ENCODE measurements at regions not wholly inside any gene's neighbourhood (a gene's known extent, or its start where the extent isn't known, plus 50 kb on each side); places are given as distances from the start of the nearest gene placed in this dataset.

DNA sequence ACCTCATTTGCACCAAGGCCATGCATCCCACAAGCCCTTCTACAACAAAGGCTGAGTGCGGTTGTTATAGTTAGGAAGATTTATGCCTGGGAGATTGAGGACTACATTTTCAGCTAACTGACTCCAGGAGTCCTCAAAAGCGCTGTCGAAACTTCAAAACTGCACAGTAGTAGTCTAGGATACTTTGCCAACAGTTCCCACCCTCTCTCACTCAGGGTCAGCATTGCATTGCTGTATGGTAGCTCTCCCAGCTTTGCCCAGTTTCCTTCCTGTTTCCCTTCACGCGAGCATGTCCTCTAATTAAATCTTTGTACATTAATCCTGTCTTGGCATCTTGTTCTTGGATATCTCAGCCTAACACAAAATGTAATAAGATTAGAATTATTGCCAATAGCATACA lies 420.6 kb upstream of the UBE2E3 start:
- TF ChIP-seq POLR2A (IDR thresholded peaks at IDR 0.05) = no peak
- TF ChIP-seq, protein P1, sequence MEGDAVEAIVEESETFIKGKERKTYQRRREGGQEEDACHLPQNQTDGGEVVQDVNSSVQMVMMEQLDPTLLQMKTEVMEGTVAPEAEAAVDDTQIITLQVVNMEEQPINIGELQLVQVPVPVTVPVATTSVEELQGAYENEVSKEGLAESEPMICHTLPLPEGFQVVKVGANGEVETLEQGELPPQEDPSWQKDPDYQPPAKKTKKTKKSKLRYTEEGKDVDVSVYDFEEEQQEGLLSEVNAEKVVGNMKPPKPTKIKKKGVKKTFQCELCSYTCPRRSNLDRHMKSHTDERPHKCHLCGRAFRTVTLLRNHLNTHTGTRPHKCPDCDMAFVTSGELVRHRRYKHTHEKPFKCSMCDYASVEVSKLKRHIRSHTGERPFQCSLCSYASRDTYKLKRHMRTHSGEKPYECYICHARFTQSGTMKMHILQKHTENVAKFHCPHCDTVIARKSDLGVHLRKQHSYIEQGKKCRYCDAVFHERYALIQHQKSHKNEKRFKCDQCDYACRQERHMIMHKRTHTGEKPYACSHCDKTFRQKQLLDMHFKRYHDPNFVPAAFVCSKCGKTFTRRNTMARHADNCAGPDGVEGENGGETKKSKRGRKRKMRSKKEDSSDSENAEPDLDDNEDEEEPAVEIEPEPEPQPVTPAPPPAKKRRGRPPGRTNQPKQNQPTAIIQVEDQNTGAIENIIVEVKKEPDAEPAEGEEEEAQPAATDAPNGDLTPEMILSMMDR (IDR thresholded peaks at IDR 0.05) = no peak
- Histone ChIP-seq H3K27ac (no peak overlapping the region), H3K4me3 (no peak overlapping the region), H3K36me3 (no peaks in the 10 kb centered on the region), H3K9me3 (no peaks in the 10 kb centered on the region), H3K4me1 (no peaks in the 10 kb centered on the region), H3K27me3 (no peaks in the 10 kb centered on the region)
- no peak for DNase-seq
- intact Hi-C loops (cut with DNase I; ENCODE audit: low total_unique reads) = no loop called here

DNA sequence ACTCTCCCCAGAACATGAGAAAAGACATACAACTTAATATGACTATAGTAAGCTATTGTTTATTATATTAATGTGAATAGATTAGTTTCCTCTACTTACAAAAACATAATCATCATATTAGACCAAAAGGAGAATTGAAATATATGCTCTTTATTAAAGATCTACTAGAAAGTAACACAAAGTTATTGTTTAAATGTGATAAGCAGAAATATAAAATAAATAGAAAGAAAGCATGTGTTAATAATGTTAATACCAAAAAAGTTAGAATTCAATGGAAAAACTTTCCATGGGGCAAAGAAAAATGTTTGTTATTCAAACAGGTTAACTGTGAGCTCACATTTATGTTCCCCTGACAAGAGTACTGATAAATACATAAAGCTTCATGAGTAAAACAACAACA lies 421.4 kb upstream of the UBE2E3 start:
- Histone ChIP-seq H3K27ac (no peak overlapping the region), H3K4me1 (no peaks in the 10 kb centered on the region), H3K4me3 (no peak overlapping the region), H3K27me3 (no peaks in the 10 kb centered on the region), H3K36me3 (no peaks in the 10 kb centered on the region), H3K9me3 (no peaks in the 10 kb centered on the region)
- TF ChIP-seq, protein P1 (IDR thresholded peaks at IDR 0.05) = no peak
- no peak for TF ChIP-seq POLR2A (IDR thresholded peaks at IDR 0.05)
- DNase-seq = no peak
- intact Hi-C loops (cut with DNase I; ENCODE audit: low total_unique reads) = no loop called here

DNA sequence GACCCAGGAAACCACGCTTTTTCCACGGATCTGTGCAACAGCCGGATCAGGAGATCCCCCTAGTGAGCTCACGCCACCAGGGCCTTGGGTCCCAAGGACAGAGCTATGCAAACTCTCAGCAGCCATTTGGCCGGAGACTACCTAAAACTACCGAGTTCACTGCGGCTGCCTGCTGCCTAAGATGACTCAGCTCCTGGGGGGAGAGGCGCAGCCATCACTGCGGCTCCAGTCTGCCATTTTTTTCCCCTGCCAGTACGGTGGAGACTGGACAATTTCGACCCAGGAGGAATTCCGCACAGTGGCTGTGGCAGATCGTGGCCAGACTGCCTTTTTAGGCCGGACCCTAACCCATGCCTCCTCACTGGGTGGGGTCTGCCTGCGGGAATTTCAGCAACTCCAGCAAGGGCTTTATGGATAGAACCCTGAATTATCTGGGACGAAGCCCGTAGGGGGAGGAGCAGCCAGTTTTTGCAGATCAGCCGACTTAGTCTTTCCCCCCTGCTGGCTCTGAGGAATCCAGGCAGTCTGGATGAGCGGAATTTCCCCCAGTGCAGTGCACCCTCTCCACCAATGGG lies 424.9 kb upstream of the UBE2E3 start:
- Histone ChIP-seq H3K9me3 (no peaks in the 10 kb centered on the region), H3K36me3 (no peaks in the 10 kb centered on the region), H3K27ac (no peak overlapping the region), H3K27me3 (no peaks in the 10 kb centered on the region), H3K4me3 (no peak overlapping the region), H3K4me1 (no peaks in the 10 kb centered on the region)
- no peak for TF ChIP-seq POLR2A (IDR thresholded peaks at IDR 0.05)
- TF ChIP-seq, protein P1 (IDR thresholded peaks at IDR 0.05) = no peak
- intact Hi-C loops (cut with DNase I; ENCODE audit: low total_unique reads) = no loop called here
- no peak for DNase-seq

DNA sequence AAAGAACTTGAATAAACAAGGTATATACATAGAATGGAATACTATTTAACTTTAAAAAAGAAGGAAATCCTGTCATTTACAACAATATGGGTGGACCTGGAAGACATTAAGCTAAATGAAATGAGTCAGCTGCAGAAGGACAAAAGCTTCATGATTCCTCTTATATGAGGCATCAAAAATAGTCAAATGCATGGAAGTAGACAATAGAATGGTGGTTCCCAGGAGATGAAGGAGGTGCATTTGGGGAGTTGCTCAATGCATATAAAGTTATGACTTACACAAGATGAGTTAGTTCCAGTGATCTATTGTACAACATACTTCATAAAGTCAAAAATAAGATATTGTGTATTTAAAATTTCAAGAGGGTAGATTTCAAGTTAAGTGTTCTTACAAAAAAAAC lies 426.1 kb upstream of the UBE2E3 start:
- intact Hi-C loops (cut with DNase I; ENCODE audit: low total_unique reads) = no loop called here
- Histone ChIP-seq H3K27ac (no peak overlapping the region), H3K36me3 (no peaks in the 10 kb centered on the region), H3K4me3 (no peak overlapping the region), H3K4me1 (no peaks in the 10 kb centered on the region), H3K27me3 (no peaks in the 10 kb centered on the region), H3K9me3 (no peaks in the 10 kb centered on the region)
- TF ChIP-seq POLR2A (IDR thresholded peaks at IDR 0.05) = no peak
- TF ChIP-seq, protein P1 (IDR thresholded peaks at IDR 0.05) = no peak
- DNase-seq = no peak

DNA sequence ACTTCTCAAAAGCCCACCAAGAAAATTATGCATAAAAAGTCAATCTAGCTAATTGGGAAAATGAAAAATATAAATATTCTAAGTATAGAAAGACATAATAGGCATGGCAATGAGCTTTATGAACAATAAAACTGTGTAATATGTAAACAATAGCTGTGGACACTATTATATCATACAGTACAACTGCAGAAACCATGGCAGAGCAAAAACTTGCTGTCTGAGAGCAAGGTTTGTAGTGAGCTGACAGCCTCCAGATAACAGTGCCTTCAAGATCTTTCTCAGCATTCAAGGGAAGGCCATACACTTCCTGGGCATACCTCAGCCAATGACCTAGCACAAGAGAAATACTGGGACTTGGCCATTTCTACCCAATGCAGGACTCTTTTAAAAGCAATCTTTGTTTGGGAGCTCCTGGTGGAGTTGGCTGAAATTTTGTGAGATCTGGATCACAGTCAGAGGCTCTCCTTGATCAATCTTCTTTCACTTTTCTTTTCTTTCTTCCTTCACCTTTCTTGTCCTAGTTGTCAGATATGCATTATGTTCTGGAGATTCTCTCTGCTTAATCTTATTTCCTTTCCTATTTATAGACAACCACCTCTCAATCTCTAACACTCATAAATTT lies 427.2 kb upstream of the UBE2E3 start:
- Histone ChIP-seq H3K27ac (no peak overlapping the region), H3K36me3 (no peaks in the 10 kb centered on the region), H3K27me3 (no peaks in the 10 kb centered on the region), H3K9me3 (no peaks in the 10 kb centered on the region), H3K4me3 (no peak overlapping the region), H3K4me1 (no peaks in the 10 kb centered on the region)
- DNase-seq = no peak
- intact Hi-C loops (cut with DNase I; ENCODE audit: low total_unique reads) = no loop called here
- TF ChIP-seq, protein P1 (IDR thresholded peaks at IDR 0.05) = no peak
- no peak for TF ChIP-seq POLR2A (IDR thresholded peaks at IDR 0.05)
